HG02610 (cell line): ENCODE measurements at regions not wholly inside any gene's neighbourhood (a gene's known extent, or its start where the extent isn't known, plus 50 kb on each side); places are given as distances from the start of the nearest gene placed in this dataset.

Source experiments
- ATAC-seq: cut with Tn5 transposase; IDR thresholded peaks from one replicate; pipeline ENCODE4 v1.9.1; 2021; ENCODE audit warnings: mild to moderate bottlenecking, moderate library complexity; ENCODE audit not compliant: unreplicated experiment

DNA sequence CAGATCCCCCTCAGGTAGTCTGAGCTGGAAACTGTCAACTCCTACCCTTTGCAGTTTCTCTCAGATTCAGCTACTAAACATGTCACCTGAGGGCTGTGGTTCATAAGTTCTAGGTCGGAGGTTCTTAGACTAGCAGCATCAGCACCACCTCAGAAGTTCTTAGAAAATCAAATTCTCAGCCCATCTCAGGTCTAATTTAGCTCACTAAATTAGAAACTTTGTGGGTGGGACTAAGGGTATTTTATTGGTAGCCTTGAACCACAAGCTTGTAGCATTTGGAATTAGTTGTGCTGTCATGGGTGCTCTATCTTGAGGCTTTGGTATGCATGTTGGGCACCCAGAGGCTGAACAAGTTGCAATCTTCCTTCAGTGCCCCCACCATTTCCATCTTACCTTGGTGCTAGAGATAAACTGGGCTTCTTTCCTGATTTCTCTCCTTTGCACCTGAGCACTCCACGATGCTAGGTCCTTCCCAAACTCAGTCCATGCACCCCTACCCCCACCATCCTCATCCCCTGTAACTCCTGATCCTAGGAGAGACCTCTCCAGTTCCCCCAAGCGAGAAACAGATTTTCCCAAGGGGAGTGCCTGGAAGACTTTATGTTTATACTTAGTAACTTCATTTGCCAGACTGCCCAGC lies 54.2 kb downstream of the S1PR1 start:
- peak; percentile 27 for ATAC-seq

DNA sequence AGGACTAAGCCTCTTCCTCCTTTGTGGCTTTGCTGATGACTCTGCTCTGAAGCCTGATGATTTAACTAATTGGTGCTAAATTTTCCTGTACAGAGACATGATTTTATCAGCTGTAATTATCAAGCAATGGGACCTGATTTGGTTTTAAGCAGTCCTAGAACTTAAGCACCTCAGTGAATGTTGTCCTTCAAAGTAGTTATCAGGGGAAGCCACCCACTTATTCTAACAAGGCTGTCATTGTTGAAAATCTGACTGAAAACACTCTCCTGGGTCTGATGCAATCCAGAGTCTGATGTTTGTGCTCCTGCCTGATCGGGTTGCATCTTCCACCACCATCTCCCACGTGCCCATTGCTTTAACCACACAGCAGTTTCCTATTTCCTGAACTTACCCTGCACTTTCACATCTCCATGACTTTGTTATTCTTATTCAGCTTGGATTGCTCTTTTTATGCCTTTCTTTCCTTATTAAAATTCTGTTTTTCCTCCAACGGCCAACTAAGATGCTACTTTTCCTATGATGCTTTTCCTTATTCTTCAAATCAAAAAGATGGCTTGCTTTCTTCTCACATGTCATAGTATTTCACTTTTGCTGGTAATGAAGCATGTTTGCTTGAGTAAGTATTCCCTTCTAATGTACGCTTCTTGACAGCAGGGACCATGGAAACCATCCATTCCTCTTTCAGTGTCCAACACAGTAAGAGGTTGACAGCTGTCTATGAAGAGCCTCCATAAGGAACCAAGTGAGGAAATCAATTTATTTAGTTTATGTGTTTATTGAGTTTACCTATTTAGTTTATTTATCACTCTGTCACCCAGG lies 55.0 kb downstream of the S1PR1 start:
- peak; percentile 24 for ATAC-seq

DNA sequence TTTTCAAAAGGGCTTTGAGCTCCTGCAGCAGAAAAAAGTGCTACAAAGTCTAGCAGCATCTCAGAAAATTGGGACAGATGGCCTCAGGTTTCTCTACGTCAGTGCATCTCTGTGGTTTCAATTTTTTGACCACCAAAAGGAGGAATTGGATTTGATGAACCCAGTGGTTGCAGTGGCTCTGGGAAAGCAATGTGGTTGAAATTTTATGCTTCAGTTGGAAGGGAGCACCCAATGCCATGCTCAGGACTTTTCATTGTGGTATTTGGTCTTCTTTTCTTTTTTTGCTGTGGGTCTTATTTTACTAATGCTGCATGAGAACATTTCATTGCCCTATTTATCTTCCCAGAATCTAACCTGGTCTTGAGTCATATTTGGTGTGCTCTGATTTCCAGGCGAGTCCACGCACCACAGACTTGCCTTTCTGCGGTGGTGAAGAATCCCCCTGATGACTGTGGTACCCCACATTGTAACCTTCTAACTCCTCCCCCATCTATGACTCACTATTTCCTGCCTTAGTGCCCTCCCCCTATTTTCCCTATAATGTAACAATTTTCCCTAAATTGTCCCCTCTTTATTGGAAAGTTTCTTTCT lies 56.7 kb downstream of the S1PR1 start:
- ATAC-seq = peak; percentile 76

GRCh38 chr1:101295209-101295608 lies 58.4 kb downstream of the S1PR1 start:
- ATAC-seq = no peak

GRCh38 chr1:101298663-101299062 lies 61.8 kb downstream of the S1PR1 start:
- ATAC-seq = no peak

DNA sequence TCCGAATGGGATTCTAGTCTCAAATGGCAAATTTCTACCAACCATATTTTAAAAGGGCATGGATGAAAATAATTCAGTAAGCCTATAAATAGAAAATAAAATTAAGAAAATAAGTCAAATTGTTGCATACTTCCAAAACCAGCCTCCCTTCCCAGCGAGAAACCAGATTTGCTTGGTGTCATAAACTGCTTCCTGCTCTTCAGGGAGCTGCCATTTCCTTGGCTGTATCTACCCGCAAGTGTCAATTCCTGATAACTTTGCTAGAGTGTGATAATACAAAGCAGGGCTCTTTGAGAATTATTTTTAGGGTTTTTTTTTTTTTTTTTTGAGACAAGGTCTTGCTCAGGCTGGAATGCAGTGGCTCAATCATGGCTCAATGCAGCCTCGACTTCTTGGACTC lies 62.3 kb downstream of the S1PR1 start:
- no peak for ATAC-seq

- no peak for ATAC-seq
Measured at GRCh38 chr1:101299710-101300109, 62.9 kb downstream of the S1PR1 start.

DNA sequence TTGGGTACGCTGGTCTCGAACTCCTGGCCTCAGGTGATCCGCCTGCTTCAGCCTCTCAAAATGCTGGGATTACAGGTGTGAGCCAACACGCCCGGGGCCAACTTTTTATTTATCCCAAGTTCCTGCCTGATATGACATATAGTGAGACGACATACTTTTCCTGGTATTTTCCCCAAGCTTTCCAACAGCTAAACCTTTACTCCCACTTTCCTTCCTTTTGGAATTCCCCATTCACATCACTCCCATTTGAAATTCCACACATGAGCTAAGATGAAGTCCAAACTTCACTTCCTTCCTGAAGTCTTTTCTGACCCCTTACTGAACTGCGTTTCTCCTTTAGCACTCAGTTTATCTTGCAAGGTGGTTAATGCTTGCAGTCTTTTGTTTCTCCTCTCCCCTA lies 64.1 kb downstream of the S1PR1 start:
- ATAC-seq = no peak

DNA sequence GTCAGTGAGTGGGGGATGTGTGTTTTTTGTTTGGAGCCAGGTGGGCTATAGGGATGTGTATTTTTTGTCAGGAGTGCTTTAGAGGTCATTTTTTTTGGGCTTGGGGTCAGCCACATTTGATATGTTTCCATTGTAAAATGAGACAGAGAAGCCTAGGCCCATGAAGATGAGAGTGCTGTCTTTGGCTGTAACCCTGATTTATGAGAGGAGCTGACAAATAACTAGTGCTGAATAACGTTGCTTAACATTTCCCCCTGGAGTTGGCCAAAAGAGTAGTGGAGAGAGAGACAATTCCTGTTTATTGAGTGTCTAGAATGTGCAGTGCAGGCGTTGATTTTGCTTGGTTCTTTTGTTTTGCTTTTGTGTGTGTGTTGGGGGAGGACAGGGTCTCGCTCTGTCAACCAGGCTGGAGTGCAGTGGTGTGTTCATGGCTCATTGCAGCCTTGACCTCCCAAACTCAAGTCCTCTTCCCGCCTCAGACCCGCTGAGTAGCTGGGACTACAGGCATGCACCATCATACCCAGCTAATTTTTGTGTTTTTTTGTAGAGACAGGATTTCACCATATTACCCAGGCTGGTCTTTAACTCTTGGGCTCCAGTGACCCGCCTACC lies 64.7 kb downstream of the S1PR1 start:
- no peak for ATAC-seq

- ATAC-seq = no peak
Measured at GRCh38 chr1:101302831-101303511, 66.2 kb downstream of the S1PR1 start.

GRCh38 chr1:101307985-101308689 lies 71.3 kb downstream of the S1PR1 start:
- ATAC-seq = no peak

DNA sequence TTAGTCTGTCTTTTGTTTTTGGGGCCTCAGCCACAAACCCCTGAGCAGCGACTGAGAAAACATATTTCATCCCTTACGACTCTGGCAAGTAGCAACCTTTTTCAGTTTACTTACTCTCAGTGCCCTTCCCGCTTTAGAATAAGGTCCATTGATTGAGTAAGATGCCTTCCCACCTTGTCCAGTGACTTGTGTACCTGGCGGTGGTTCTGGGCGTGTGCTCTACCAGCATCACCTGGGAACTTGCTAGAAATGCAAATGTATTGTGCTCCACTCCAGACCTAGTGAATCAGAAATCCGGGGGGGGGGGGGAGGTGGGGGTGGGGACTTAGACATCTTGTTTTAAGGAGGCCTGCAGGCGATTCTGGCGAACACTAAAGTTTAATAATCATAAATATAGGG lies 72.1 kb downstream of the S1PR1 start:
- no peak for ATAC-seq

DNA sequence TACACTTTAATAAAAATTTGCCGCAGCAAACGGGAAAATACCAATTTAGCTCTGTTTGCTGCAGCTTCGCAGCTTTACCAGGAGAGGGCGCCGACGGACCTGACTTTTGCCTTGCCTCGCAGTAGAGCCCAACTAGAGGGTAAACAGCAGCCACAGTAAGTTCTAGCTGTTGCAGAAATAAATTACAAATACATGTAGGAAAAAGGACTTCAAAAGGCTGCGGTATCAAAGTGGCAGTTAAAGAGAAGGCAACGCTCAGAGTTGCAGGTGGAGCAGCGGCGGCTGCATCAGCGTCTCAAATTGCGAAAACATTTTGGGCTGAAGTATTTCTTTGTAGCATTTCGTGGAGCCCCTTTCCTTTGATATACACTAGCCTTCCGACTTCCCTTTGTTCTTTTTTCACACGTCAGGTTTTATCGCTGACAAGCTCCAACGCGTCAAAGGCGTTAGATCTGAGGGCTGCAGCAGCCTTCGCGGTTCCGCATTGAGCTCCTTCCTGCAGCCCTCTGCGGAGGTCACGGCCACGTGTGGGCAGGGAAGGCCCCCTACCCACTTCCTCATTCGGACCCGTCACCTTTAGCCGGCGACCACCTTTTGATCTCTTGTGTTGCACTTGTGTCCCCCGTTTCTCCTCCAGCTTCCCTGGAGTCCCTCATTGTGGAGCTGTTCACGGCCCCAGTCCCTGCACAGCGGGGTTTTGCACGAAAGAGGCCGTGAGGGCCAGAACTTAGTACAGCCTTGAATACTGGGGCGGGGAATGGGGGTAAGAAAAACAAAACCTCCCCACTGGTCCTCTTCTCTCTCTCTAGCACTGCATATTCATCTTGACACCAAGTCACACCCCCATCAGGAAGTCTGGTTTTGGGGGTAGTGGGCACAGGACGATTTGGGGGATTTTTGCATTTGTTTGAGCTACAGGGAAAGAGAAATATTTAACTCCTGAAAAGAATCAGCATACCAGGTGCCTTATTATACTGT lies 72.8 kb downstream of the S1PR1 start:
- ATAC-seq = peak; percentile 51

DNA sequence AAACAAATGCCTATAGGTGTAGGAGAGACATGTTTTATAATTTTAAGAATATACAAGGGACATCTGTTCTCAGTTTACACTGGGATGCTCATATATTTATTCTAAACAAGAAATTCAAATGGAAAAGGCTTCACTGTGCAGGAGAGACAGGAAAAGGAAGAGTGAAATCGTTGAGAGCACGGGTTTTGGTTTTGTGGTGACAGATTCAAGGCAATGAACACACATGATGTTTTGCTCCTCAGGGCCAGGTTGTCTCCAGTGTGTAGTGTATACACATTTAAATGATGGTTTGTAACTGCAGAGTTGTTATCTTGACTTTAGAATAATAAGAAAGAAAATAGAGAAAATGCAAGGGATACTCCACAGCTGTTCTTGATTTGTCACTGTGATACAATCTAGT lies 73.7 kb downstream of the S1PR1 start:
- no peak for ATAC-seq

DNA sequence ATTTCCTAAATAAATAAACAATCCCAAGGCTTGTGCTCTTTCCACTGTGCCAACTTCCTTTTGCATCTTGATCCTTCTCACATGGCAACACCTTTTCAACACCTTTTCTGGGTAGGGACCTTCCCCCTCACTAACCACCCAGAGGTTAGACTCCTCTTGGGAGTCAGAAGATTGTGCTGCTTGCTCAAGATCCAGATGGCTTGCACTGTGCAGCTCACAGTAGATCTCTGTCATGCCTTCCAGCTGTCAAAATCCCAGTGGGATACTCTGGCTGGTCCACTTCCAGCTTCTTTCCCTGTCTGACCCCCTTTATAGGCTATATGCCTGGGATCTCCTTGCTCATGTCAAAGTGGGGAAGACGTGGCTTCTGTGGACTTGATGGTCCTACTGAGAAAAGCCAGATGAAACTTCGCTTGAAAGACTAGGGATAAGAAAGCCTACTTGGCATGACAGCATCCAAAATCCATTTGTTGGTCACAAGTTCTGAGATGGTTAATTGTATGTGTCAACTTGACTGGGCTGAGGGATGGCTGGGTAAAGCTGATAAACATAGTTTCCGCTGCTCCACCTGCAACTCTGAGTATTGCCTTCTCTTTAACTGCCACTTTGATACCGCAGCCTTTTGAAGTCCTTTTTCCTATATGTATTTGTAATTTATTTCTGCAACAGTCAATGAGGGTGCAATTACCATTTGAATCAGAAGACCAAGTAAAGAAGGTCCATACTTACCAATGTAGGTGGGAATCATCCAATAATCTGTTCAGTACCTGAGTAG lies 74.5 kb downstream of the S1PR1 start:
- no peak for ATAC-seq

DNA sequence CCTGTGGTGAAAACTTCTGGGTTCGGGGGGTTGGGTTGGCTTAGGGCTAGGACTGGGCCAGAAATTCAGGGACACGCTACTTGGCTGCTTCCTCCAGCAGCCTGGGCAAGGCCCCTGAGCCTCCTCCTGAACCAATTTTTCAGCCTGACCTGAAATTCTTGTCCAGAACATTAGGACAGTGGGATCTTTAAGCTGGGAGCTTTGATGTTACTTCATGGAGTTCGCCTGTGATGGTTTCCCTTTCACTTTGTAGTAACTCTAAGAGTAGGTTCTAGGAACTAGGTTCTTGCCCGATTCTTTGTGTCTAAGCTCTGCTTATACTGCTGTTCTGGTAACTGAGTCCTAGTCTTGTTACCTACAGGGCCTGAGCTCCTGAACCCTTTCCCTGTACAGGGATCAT lies 75.3 kb downstream of the S1PR1 start:
- ATAC-seq = no peak

DNA sequence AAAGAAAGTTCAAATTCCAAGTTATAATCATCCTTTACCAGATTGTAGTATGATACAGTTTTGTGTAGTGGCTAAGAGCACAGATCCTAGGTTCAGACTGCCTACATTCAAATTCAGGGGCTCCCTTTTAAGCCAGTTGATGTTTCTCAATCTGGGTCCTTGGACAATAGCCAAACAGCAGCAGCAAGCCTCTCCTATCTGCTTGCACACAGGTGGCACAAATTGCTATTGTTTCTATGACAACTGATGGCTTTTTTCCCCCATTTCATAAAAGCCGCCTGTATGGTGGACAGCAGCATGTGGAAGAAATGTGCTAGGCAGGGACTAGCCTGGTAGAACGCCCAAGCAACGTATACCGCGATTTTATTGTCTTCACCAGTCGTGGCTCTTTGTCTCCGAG lies 76.5 kb downstream of the S1PR1 start:
- no peak for ATAC-seq

GRCh38 chr1:101314244-101314643 lies 77.4 kb downstream of the S1PR1 start:
- peak; percentile 65 for ATAC-seq

DNA sequence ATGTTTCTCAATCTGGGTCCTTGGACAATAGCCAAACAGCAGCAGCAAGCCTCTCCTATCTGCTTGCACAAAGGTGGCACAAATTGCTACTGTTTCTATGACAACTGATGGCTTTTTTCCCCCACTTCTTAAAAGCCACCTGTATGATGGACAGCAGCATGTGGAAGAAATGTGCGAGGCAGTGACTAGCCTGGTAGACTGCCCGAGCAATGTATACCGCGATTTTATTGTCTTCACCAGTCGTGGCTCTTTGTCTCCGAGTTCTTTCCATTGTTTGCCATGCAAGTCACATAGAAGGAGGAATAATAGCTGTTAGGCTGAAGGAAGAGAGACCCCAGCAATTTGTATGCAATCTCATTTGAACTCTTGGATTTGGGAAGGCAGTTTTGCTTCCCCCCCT lies 79.4 kb downstream of the S1PR1 start:
- no peak for ATAC-seq
